ENCODE measurements at regions not wholly inside any gene's neighbourhood (a gene's known extent, or its start where the extent isn't known, plus 50 kb on each side); places are given as distances from the start of the nearest gene placed in this dataset.

DNA sequence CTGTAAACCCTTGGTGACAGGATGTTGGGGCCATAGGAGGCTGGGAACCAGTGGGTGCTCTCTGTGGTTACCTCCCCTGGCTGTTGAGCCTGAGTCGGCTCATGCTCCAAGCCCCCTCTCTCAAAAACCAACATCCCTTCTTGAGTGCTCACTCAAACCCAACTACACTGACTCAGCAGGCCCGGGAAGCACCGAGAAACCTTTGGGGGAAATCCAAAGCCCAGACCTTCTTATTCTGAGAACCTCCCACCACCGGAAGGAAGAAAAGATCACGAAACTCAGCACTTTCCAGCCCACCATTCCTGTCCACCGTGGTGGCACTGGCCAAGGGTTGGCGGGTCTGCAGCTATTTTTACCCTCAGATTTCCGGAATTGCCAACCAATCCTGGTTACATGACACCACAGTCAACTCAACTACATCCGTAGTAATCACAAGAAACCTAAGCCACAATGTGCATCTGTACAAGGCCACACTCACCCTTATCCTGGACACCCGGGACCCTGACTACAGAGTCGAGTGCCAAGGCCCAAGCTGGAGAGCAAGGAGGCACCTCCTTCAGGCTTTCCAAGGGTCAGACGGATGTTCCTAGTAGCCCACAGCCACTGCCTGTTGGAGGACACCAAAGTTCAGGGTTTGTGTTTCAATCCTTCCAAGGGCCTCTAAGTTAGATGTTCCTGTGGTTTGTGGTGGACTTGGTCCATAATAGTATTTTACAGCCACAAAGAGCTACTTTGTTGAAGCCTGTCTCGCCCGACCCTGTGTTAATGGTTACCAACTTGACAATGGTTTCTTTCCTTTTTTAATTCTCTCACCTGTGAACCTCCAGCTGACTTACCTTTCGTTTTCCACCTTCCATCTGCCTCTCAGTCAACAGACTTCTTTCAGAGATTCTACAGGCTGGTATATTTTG lies 317.0 kb downstream of the CDC5L start:
- no peak for TF ChIP-seq ZBTB7A (IDR thresholded peaks at IDR 0.05; ENCODE audit: low read depth)
- TF ChIP-seq EP300 (IDR thresholded peaks at IDR 0.05; ENCODE audit: borderline replicate concordance), result no peak
- TF ChIP-seq FOXM1 (IDR thresholded peaks at IDR 0.05; ENCODE audit: borderline replicate concordance, low read depth), result no peak
- TF ChIP-seq, protein P1, sequence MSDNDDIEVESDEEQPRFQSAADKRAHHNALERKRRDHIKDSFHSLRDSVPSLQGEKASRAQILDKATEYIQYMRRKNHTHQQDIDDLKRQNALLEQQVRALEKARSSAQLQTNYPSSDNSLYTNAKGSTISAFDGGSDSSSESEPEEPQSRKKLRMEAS (IDR thresholded peaks at IDR 0.05), result no peak
- no peak for TF ChIP-seq CEBPB (IDR thresholded peaks at IDR 0.05)
- TF ChIP-seq TCF12 (IDR thresholded peaks at IDR 0.05; ENCODE audit: low read depth), result no peak
- TF ChIP-seq, protein P2, sequence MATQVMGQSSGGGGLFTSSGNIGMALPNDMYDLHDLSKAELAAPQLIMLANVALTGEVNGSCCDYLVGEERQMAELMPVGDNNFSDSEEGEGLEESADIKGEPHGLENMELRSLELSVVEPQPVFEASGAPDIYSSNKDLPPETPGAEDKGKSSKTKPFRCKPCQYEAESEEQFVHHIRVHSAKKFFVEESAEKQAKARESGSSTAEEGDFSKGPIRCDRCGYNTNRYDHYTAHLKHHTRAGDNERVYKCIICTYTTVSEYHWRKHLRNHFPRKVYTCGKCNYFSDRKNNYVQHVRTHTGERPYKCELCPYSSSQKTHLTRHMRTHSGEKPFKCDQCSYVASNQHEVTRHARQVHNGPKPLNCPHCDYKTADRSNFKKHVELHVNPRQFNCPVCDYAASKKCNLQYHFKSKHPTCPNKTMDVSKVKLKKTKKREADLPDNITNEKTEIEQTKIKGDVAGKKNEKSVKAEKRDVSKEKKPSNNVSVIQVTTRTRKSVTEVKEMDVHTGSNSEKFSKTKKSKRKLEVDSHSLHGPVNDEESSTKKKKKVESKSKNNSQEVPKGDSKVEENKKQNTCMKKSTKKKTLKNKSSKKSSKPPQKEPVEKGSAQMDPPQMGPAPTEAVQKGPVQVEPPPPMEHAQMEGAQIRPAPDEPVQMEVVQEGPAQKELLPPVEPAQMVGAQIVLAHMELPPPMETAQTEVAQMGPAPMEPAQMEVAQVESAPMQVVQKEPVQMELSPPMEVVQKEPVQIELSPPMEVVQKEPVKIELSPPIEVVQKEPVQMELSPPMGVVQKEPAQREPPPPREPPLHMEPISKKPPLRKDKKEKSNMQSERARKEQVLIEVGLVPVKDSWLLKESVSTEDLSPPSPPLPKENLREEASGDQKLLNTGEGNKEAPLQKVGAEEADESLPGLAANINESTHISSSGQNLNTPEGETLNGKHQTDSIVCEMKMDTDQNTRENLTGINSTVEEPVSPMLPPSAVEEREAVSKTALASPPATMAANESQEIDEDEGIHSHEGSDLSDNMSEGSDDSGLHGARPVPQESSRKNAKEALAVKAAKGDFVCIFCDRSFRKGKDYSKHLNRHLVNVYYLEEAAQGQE (IDR thresholded peaks at IDR 0.05; ENCODE audit: low read depth), result no peak
- no peak for TF ChIP-seq RAD21 (IDR thresholded peaks at IDR 0.05; ENCODE audit: low read depth)
- TF ChIP-seq, protein P3, sequence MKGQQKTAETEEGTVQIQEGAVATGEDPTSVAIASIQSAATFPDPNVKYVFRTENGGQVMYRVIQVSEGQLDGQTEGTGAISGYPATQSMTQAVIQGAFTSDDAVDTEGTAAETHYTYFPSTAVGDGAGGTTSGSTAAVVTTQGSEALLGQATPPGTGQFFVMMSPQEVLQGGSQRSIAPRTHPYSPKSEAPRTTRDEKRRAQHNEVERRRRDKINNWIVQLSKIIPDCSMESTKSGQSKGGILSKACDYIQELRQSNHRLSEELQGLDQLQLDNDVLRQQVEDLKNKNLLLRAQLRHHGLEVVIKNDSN (IDR thresholded peaks at IDR 0.05), result no peak
- TF ChIP-seq NFIC (IDR thresholded peaks at IDR 0.05), result no peak
- TF ChIP-seq CREB1 (IDR thresholded peaks at IDR 0.05; ENCODE audit: low read depth), result no peak
- no peak for TF ChIP-seq EGR1 (IDR thresholded peaks at IDR 0.05)
- TF ChIP-seq TEAD4 (IDR thresholded peaks at IDR 0.05), result no peak
- TF ChIP-seq YY1 (IDR thresholded peaks at IDR 0.05; ENCODE audit: low read depth), result no peak
- TF ChIP-seq TAF1 (IDR thresholded peaks at IDR 0.05; ENCODE audit: low read depth), result no peak

DNA sequence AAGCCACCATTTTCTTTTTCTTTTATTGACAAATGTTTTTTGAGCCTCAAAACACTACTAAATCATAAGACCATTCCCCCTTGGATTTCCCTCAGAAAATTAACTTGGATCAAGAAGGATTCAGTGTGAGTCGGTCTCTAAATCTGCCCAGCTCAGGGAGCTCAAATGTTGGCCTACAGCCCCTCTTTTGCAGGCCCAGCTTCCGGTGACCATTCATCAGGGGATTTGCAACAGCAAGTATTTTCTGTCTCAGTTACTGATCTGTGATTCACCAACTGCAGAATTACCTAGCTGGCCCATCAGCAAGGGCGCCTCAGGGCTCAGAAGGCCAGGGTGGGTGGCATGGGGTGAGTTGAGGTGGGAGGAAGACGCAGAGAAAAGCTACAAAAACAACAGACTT lies 318.1 kb downstream of the CDC5L start:
- TF ChIP-seq, protein P3 (IDR thresholded peaks at IDR 0.05), result no peak
- no peak for TF ChIP-seq CREB1 (IDR thresholded peaks at IDR 0.05; ENCODE audit: low read depth)
- TF ChIP-seq RAD21 (IDR thresholded peaks at IDR 0.05; ENCODE audit: low read depth), result no peak
- TF ChIP-seq NFIC (IDR thresholded peaks at IDR 0.05), result no peak
- no peak for TF ChIP-seq EP300 (IDR thresholded peaks at IDR 0.05; ENCODE audit: borderline replicate concordance)
- TF ChIP-seq, protein P2 (IDR thresholded peaks at IDR 0.05; ENCODE audit: low read depth), result no peak
- TF ChIP-seq, protein P1 (IDR thresholded peaks at IDR 0.05), result no peak
- TF ChIP-seq FOXM1 (IDR thresholded peaks at IDR 0.05; ENCODE audit: borderline replicate concordance, low read depth), result no peak
- no peak for TF ChIP-seq CEBPB (IDR thresholded peaks at IDR 0.05)
- TF ChIP-seq ZBTB7A (IDR thresholded peaks at IDR 0.05; ENCODE audit: low read depth), result no peak
- TF ChIP-seq TCF12 (IDR thresholded peaks at IDR 0.05; ENCODE audit: low read depth), result no peak
- no peak for TF ChIP-seq TEAD4 (IDR thresholded peaks at IDR 0.05)
- no peak for TF ChIP-seq EGR1 (IDR thresholded peaks at IDR 0.05)
- no peak for TF ChIP-seq YY1 (IDR thresholded peaks at IDR 0.05; ENCODE audit: low read depth)
- TF ChIP-seq TAF1 (IDR thresholded peaks at IDR 0.05; ENCODE audit: low read depth), result no peak

DNA sequence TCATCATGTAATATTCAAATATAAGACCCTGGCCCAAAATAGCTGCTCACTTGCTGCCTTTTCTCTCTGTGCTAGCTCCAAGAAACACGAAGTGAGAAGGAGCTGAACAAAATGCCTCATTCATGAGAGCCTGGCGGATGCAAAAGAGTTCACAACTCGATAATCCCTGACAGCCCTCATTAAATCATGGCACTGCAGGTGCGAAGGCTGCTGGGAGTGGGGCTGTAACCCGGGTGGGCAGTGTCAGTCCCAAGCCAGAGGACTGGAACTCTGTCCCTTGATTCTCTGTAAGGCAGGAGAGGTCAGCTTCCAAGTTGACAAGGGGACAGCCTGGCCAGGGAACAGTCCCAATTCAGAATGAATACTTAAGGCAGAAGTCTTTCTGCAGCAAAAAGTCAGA lies 318.5 kb downstream of the CDC5L start:
- no peak for TF ChIP-seq NFIC (IDR thresholded peaks at IDR 0.05)
- no peak for TF ChIP-seq CREB1 (IDR thresholded peaks at IDR 0.05; ENCODE audit: low read depth)

DNA sequence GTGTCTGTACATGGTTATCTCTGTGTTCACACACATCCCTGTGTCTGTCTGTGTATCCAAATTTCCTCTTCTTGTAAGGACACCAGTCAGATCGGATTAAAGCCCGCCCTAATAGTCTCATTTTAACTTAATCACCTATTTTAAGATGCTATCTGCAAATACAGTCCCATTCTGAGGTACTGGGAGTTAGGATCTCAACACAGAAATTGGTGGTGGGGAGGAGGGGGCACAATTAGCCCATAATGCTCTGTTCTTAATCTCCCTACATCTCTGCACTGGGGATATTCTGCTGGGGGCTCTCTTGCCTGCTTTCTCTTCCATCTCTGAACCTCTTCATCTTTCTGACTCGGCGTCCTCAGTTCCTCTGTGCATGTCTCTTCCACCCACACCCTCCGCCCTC lies 320.7 kb downstream of the CDC5L start:
- TF ChIP-seq, protein P2 (IDR thresholded peaks at IDR 0.05; ENCODE audit: low read depth), result no peak
- TF ChIP-seq FOXM1 (IDR thresholded peaks at IDR 0.05; ENCODE audit: borderline replicate concordance, low read depth), result no peak
- TF ChIP-seq NFIC (IDR thresholded peaks at IDR 0.05), result no peak
- no peak for TF ChIP-seq EGR1 (IDR thresholded peaks at IDR 0.05)
- TF ChIP-seq TCF12 (IDR thresholded peaks at IDR 0.05; ENCODE audit: low read depth), result no peak
- TF ChIP-seq TEAD4 (IDR thresholded peaks at IDR 0.05), result no peak
- TF ChIP-seq, protein P3 (IDR thresholded peaks at IDR 0.05), result no peak
- TF ChIP-seq RAD21 (IDR thresholded peaks at IDR 0.05; ENCODE audit: low read depth), result no peak
- TF ChIP-seq EP300 (IDR thresholded peaks at IDR 0.05; ENCODE audit: borderline replicate concordance), result no peak
- TF ChIP-seq, protein P1 (IDR thresholded peaks at IDR 0.05), result no peak
- no peak for TF ChIP-seq ZBTB7A (IDR thresholded peaks at IDR 0.05; ENCODE audit: low read depth)
- no peak for TF ChIP-seq CEBPB (IDR thresholded peaks at IDR 0.05)
- TF ChIP-seq CREB1 (IDR thresholded peaks at IDR 0.05; ENCODE audit: low read depth), result no peak
- TF ChIP-seq YY1 (IDR thresholded peaks at IDR 0.05; ENCODE audit: low read depth), result no peak
- no peak for TF ChIP-seq TAF1 (IDR thresholded peaks at IDR 0.05; ENCODE audit: low read depth)
